NCI-H187 treated with DMSO at 0.1 percent for 48 hours (cell line): ENCODE measurements at regions not wholly inside any gene's neighbourhood (a gene's known extent, or its start where the extent isn't known, plus 50 kb on each side); places are given as distances from the start of the nearest gene placed in this dataset.
"Not testable (repeated sequence)": the region's sequence is repeated elsewhere in the genome, so short reads cannot be mapped to it uniquely, and the experiment has no call there.

Experiments
- DNase-seq: peaks from one replicate; lab custom pipeline; 2025; lab: John Stamatoyannopoulos, UW

- no peak for DNase-seq
These were observed 266.3 kb downstream of the LRIG3 start for GRCh38 chr12:58654021-58654420.

- no peak for DNase-seq
These were observed 264.9 kb downstream of the LRIG3 start for GRCh38 chr12:58655375-58655774.

GRCh38 chr12:58656254-58657009 is 263.9 kb downstream of the LRIG3 start:
- no peak for DNase-seq

GRCh38 chr12:58657190-58657589 is 263.1 kb downstream of the LRIG3 start:
- no peak for DNase-seq

- no peak for DNase-seq
These were observed 254.9 kb downstream of the LRIG3 start for GRCh38 chr12:58665375-58665774.

GRCh38 chr12:58668233-58668632 is 252.1 kb downstream of the LRIG3 start:
- no peak for DNase-seq

GRCh38 chr12:58668871-58669270 is 251.4 kb downstream of the LRIG3 start:
- no peak for DNase-seq

GRCh38 chr12:58670623-58671022 is 249.7 kb downstream of the LRIG3 start:
- no peak for DNase-seq

- DNase-seq: no peak
These were observed 249.1 kb downstream of the LRIG3 start for GRCh38 chr12:58671196-58671595.

GRCh38 chr12:58673021-58673420 is 247.3 kb downstream of the LRIG3 start:
- DNase-seq: no peak

- not testable (repeated sequence) for DNase-seq
These were observed 242.5 kb downstream of the LRIG3 start for GRCh38 chr12:58677833-58678232.

- DNase-seq: no peak
These were observed 241.6 kb downstream of the LRIG3 start for GRCh38 chr12:58678753-58679152.

GRCh38 chr12:58681730-58682129 is 238.6 kb downstream of the LRIG3 start:
- no peak for DNase-seq

- DNase-seq: no peak
These were observed 225.0 kb downstream of the LRIG3 start for GRCh38 chr12:58695263-58695662.

- no peak for DNase-seq
These were observed 218.8 kb downstream of the LRIG3 start for GRCh38 chr12:58701536-58701935.

- no peak for DNase-seq
These were observed 216.4 kb downstream of the LRIG3 start for GRCh38 chr12:58703866-58704265.

GRCh38 chr12:58704770-58705169 is 215.5 kb downstream of the LRIG3 start:
- not testable (repeated sequence) for DNase-seq

GRCh38 chr12:58710901-58711300 is 209.4 kb downstream of the LRIG3 start:
- no peak for DNase-seq

GRCh38 chr12:58711974-58712373 is 208.3 kb downstream of the LRIG3 start:
- no peak for DNase-seq

- DNase-seq: no peak
These were observed 207.3 kb downstream of the LRIG3 start for GRCh38 chr12:58712976-58713375.

- no peak for DNase-seq
These were observed 201.1 kb downstream of the LRIG3 start for GRCh38 chr12:58719161-58719560.

GRCh38 chr12:58720421-58720820 is 199.9 kb downstream of the LRIG3 start:
- DNase-seq: no peak

- no peak for DNase-seq
These were observed 194.8 kb downstream of the LRIG3 start for GRCh38 chr12:58725400-58726105.

- no peak for DNase-seq
These were observed 192.8 kb downstream of the LRIG3 start for GRCh38 chr12:58727521-58727920.
